WTC11 (cell line): ENCODE measurements at regions not wholly inside any gene's neighbourhood (a gene's known extent, or its start where the extent isn't known, plus 50 kb on each side); places are given as distances from the start of the nearest gene placed in this dataset.
A peak's percentile ranks its signal among the peaks of the same experiment; 100 is the strongest.

Source experiments
- ATAC-seq: fragments of 200-7000 bp; cut with Tn5 transposase; 2 replicates; pipeline ENCODE4 v1.10.0; 2021; ENCODE audit warnings: mild to moderate bottlenecking, moderate library complexity
- CTCF ChIA-PET: fragments of 300-600 bp; sonication (Branson Sonifier 250); formaldehyde crosslinking; loops from one replicate; lab custom pipeline; 2021; ENCODE audit warnings: antibody characterized with exemption; lab: Charles Lee
- POLR2A ChIA-PET: fragments of 350-600 bp; sonication (Branson Sonifier 250); formaldehyde crosslinking; loops from one replicate; lab custom pipeline; 2021; ENCODE audit warnings: antibody characterized with exemption; lab: Charles Lee
- DNase-seq: peaks from one replicate; pipeline ENCODE4 v3.0.0; 2021; ENCODE audit warnings: low spot score
- H3K27ac Mint-ChIP-seq: 2 replicates; pipeline ENCODE4 v1.8.0; 2021; ENCODE audit warnings: mixed read lengths
- H3K27me3 Mint-ChIP-seq: 2 replicates; pipeline ENCODE4 v1.8.0; 2021; ENCODE audit warnings: low read depth, mild to moderate bottlenecking, moderate library complexity, mixed read lengths
- H3K36me3 Mint-ChIP-seq: 2 replicates; pipeline ENCODE4 v1.8.0; 2021; ENCODE audit warnings: mixed read lengths
- H3K4me1 Mint-ChIP-seq: 2 replicates; pipeline ENCODE4 v1.8.0; 2022; ENCODE audit warnings: mixed read lengths
- H3K4me3 Mint-ChIP-seq: 2 replicates; pipeline ENCODE4 v1.8.0; 2021; ENCODE audit warnings: mild to moderate bottlenecking, moderate library complexity, mixed read lengths
- H3K9me3 Mint-ChIP-seq: 2 replicates; pipeline ENCODE4 v1.8.0; 2021; ENCODE audit warnings: mixed read lengths
- ATF1 ChIP-seq: sonication (generic); formaldehyde crosslinking; IDR thresholded peaks from 2 replicates; pipeline ENCODE4 v1.8.1; 2023; ENCODE audit warnings: mild to moderate bottlenecking, moderate library complexity, missing genetic modification reagents
- CREB1 ChIP-seq: sonication (generic); formaldehyde crosslinking; IDR thresholded peaks from 2 replicates; pipeline ENCODE4 v1.8.0; 2023; ENCODE audit warnings: mild to moderate bottlenecking, missing genetic modification reagents
- E2F4 ChIP-seq: sonication (generic); formaldehyde crosslinking; IDR thresholded peaks from 2 replicates; pipeline ENCODE4 v1.8.1; 2022; ENCODE audit warnings: low read depth, mild to moderate bottlenecking, moderate library complexity, missing genetic modification reagents, borderline replicate concordance
- EMX1 ChIP-seq: fragments of 250-450 bp; sonication (Bioruptor Pico); IDR thresholded peaks from 2 replicates; pipeline ENCODE4 v1.8.0; 2021; ENCODE audit warnings: mild to moderate bottlenecking
- FOXK1 ChIP-seq: sonication (generic); formaldehyde crosslinking; IDR thresholded peaks from 2 replicates; pipeline ENCODE4 v1.8.0; 2022; ENCODE audit warnings: mild to moderate bottlenecking, moderate library complexity, missing genetic modification reagents
- GABPB1 ChIP-seq: sonication (generic); formaldehyde crosslinking; IDR thresholded peaks from 2 replicates; pipeline ENCODE4 v1.8.1; 2023; ENCODE audit warnings: mild to moderate bottlenecking, missing genetic modification reagents
- GTF2I ChIP-seq: fragments of 250-450 bp; sonication (Bioruptor Pico); conservative IDR thresholded peaks from 2 replicates; pipeline ENCODE4 v1.4.0; 2021; ENCODE audit warnings: mild to moderate bottlenecking
- HMGA2 ChIP-seq: fragments of 250-450 bp; sonication (Bioruptor Pico); IDR thresholded peaks from 2 replicates; pipeline ENCODE4 v1.4.0; 2021; ENCODE audit warnings: mild to moderate bottlenecking, moderate library complexity
- HMGXB4 ChIP-seq: sonication (generic); formaldehyde crosslinking; IDR thresholded peaks from 2 replicates; pipeline ENCODE4 v1.8.1; 2023; ENCODE audit warnings: mild to moderate bottlenecking, moderate library complexity, missing genetic modification reagents
- IRF1 ChIP-seq: sonication (generic); formaldehyde crosslinking; IDR thresholded peaks from 2 replicates; pipeline ENCODE4 v1.8.0; 2023; ENCODE audit warnings: missing genetic modification reagents
- IRF2 ChIP-seq: sonication (generic); formaldehyde crosslinking; IDR thresholded peaks from 2 replicates; pipeline ENCODE4 v1.8.0; 2022; ENCODE audit warnings: low read depth, missing genetic modification reagents, borderline replicate concordance
- MXD4 ChIP-seq: fragments of 250-450 bp; sonication (Bioruptor Pico); IDR thresholded peaks from 2 replicates; pipeline ENCODE4 v1.8.0; 2021; ENCODE audit warnings: mild to moderate bottlenecking, moderate library complexity, borderline replicate concordance
- NFATC4 ChIP-seq: fragments of 250-450 bp; sonication (Bioruptor Pico); IDR thresholded peaks from 2 replicates; pipeline ENCODE4 v1.9.0; 2021; ENCODE audit warnings: mild to moderate bottlenecking
- NFE2L1 ChIP-seq: sonication (generic); formaldehyde crosslinking; IDR thresholded peaks from 2 replicates; pipeline ENCODE4 v1.8.1; 2023; ENCODE audit warnings: missing genetic modification reagents
- NR1H2 ChIP-seq: sonication (generic); formaldehyde crosslinking; IDR thresholded peaks from 2 replicates; pipeline ENCODE4 v1.9.0; 2021; ENCODE audit warnings: mild to moderate bottlenecking, moderate library complexity, missing genetic modification reagents
- NR3C1 ChIP-seq: sonication (generic); formaldehyde crosslinking; conservative IDR thresholded peaks from 2 replicates; pipeline ENCODE4 v1.8.1; 2023; ENCODE audit warnings: low read depth, mild to moderate bottlenecking, missing genetic modification reagents
- OVOL2 ChIP-seq: fragments of 250-450 bp; sonication (Bioruptor Pico); IDR thresholded peaks from 2 replicates; pipeline ENCODE4 v1.9.0; 2021; ENCODE audit warnings: mild to moderate bottlenecking, borderline replicate concordance
- RORB ChIP-seq: fragments of 250-450 bp; sonication (Bioruptor Pico); IDR thresholded peaks from 2 replicates; pipeline ENCODE4 v1.9.0; 2021; ENCODE audit warnings: mild to moderate bottlenecking
- SMAD3 ChIP-seq: sonication (generic); formaldehyde crosslinking; IDR thresholded peaks from 2 replicates; pipeline ENCODE4 v1.8.0; 2022; ENCODE audit warnings: missing genetic modification reagents, mild to moderate bottlenecking, borderline replicate concordance
- SOX15 ChIP-seq: fragments of 250-450 bp; sonication (Bioruptor Pico); IDR thresholded peaks from 2 replicates; pipeline ENCODE4 v1.9.0; 2021; ENCODE audit warnings: mild to moderate bottlenecking
- TCF7 ChIP-seq: sonication (generic); formaldehyde crosslinking; IDR thresholded peaks from 2 replicates; pipeline ENCODE4 v1.8.0; 2022; ENCODE audit warnings: mild to moderate bottlenecking, low read depth, missing genetic modification reagents, moderate library complexity
- ZMAT4 ChIP-seq: fragments of 250-450 bp; sonication (Bioruptor Pico); IDR thresholded peaks from 2 replicates; pipeline ENCODE4 v1.9.0; 2021; ENCODE audit warnings: mild to moderate bottlenecking
- ZNF121 ChIP-seq: sonication (generic); formaldehyde crosslinking; IDR thresholded peaks from 2 replicates; pipeline ENCODE4 v1.8.0; 2023; ENCODE audit warnings: missing genetic modification reagents
- ZNF138 ChIP-seq: sonication (generic); formaldehyde crosslinking; conservative IDR thresholded peaks from 2 replicates; pipeline ENCODE4 v1.8.1; 2022; ENCODE audit warnings: mild to moderate bottlenecking, moderate library complexity, missing genetic modification reagents
- ZNF219 ChIP-seq: sonication (generic); formaldehyde crosslinking; IDR thresholded peaks from 2 replicates; pipeline ENCODE4 v1.8.0; 2023; ENCODE audit warnings: missing genetic modification reagents, mild to moderate bottlenecking, borderline replicate concordance
- ZNF263 ChIP-seq: sonication (generic); formaldehyde crosslinking; IDR thresholded peaks from 2 replicates; pipeline ENCODE4 v1.8.1; 2022; ENCODE audit warnings: low read depth, mild to moderate bottlenecking, moderate library complexity, missing genetic modification reagents
- ZNF317 ChIP-seq: sonication (generic); formaldehyde crosslinking; IDR thresholded peaks from 2 replicates; pipeline ENCODE4 v1.8.1; 2023; ENCODE audit warnings: low read depth, mild to moderate bottlenecking, moderate library complexity, missing genetic modification reagents, borderline replicate concordance
- ZNF396 ChIP-seq: fragments of 250-450 bp; sonication (Bioruptor Pico); IDR thresholded peaks from 2 replicates; pipeline ENCODE4 v1.8.0; 2021; ENCODE audit warnings: mild to moderate bottlenecking, moderate library complexity, borderline replicate concordance
- ZNF423 ChIP-seq: fragments of 250-450 bp; sonication (Bioruptor Pico); IDR thresholded peaks from 2 replicates; pipeline ENCODE4 v2.1.2; 2022; ENCODE audit warnings: mild to moderate bottlenecking, moderate library complexity
- TF ChIP-seq, protein P1 (sequence below): sonication (generic); formaldehyde crosslinking; IDR thresholded peaks from 2 replicates; pipeline ENCODE4 v1.8.0; 2023; ENCODE audit warnings: mild to moderate bottlenecking, missing genetic modification reagents

- no peak for ATAC-seq
- CTCF ChIA-PET = no interaction called here
These were observed 101.5 kb downstream of the VAPA start for GRCh38 chr18:10015288-10015701.

DNA sequence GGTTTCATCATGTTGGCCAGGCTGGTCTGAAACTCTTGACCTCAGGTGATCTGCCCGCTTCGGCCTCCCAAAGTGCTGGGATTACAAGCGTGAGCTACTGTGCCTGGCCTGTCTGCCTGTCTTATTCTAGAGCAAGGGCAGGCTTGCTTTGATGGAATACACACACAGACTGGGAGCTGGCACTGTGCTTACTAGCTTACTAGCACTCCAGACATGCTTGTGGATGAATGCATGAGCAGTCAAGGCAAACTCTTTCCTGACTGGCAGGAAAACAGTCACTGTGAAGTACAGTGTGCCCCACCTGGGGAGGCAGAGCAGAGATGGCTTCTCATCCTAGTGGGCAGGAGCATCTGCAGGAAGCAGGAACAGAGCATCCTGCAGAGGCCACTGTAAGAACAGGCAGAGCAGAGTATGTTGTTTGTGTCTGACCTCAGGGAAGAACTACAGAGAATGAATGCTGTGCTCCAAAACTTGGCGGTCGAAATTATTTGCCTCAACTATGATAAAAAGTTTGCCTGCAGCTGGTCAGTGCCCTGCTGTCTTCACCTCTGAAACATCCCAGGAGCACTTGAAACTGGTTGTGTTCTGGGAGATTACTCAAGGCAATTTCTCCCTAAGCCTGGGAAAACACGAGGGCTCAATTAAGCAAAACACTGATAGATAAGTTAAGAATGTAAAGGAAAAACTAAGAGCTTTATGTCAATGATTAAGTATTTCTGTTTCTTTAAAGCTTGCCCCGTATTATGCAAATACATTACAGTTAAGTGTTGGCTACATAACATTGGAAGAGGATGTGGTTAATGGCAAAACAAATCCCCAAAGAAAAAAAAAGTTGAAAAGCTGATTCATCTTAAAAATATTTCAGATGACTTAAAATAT, 102.4 kb downstream of the VAPA start:
- TF ChIP-seq IRF2 (CRISPR knock-in tag) = no peak
- no peak for TF ChIP-seq ZNF138 (CRISPR knock-in tag)
- TF ChIP-seq TCF7 (CRISPR knock-in tag) = no peak
- no peak for TF ChIP-seq ZNF423 (CRISPR knock-in tag)
- no peak for TF ChIP-seq EMX1
- no peak for TF ChIP-seq FOXK1 (CRISPR knock-in tag)
- no peak for TF ChIP-seq ZMAT4 (CRISPR knock-in tag)
- TF ChIP-seq, protein P1, sequence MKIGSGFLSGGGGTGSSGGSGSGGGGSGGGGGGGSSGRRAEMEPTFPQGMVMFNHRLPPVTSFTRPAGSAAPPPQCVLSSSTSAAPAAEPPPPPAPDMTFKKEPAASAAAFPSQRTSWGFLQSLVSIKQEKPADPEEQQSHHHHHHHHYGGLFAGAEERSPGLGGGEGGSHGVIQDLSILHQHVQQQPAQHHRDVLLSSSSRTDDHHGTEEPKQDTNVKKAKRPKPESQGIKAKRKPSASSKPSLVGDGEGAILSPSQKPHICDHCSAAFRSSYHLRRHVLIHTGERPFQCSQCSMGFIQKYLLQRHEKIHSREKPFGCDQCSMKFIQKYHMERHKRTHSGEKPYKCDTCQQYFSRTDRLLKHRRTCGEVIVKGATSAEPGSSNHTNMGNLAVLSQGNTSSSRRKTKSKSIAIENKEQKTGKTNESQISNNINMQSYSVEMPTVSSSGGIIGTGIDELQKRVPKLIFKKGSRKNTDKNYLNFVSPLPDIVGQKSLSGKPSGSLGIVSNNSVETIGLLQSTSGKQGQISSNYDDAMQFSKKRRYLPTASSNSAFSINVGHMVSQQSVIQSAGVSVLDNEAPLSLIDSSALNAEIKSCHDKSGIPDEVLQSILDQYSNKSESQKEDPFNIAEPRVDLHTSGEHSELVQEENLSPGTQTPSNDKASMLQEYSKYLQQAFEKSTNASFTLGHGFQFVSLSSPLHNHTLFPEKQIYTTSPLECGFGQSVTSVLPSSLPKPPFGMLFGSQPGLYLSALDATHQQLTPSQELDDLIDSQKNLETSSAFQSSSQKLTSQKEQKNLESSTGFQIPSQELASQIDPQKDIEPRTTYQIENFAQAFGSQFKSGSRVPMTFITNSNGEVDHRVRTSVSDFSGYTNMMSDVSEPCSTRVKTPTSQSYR (CRISPR knock-in tag) = no peak
- TF ChIP-seq RORB = no peak
- TF ChIP-seq SMAD3 (CRISPR knock-in tag) = no peak
- no peak for TF ChIP-seq MXD4
- TF ChIP-seq NR3C1 (CRISPR knock-in tag) = no peak
- TF ChIP-seq NFE2L1 (CRISPR knock-in tag) = no peak
- TF ChIP-seq E2F4 (CRISPR knock-in tag) = no peak
- TF ChIP-seq ZNF396 (CRISPR knock-in tag) = no peak
- no peak for TF ChIP-seq SOX15 (CRISPR knock-in tag)
- no peak for TF ChIP-seq HMGXB4 (CRISPR knock-in tag)
- TF ChIP-seq IRF1 (CRISPR knock-in tag) = no peak
- no peak for DNase-seq
- ChIA-PET POLR2A (interaction anchor here (0.6 kb wide), 1 partner anchor 704 kb away, joined by 3 read pairs; no protein-coding TSS in a partner anchor), CTCF (interaction anchor here (0.7 kb wide), 1 partner anchor 16 kb away, joined by 3 read pairs; no protein-coding TSS in a partner anchor)
- peaks cover 5% of the 10 kb centered on the region for H3K4me1 Mint-ChIP-seq
- ATAC-seq = peak; percentile 76
- no peak overlapping the region for H3K27ac Mint-ChIP-seq
- no peaks in the 10 kb centered on the region for H3K36me3 Mint-ChIP-seq
- H3K9me3 Mint-ChIP-seq = no peaks in the 10 kb centered on the region
- no peaks in the 10 kb centered on the region for H3K27me3 Mint-ChIP-seq
- no peak overlapping the region for H3K4me3 Mint-ChIP-seq

More at GRCh38 chr18:10015288-10015701, 101.5 kb downstream of the VAPA start:
- no peak overlapping the region for H3K27ac Mint-ChIP-seq
- no peaks in the 10 kb centered on the region for H3K9me3 Mint-ChIP-seq
- TF ChIP-seq GTF2I = no peak
- no peak for TF ChIP-seq OVOL2
- TF ChIP-seq ZNF138 (CRISPR knock-in tag) = no peak
- no peak for TF ChIP-seq NR1H2 (CRISPR knock-in tag)
- no peak for TF ChIP-seq MXD4
- no peak for TF ChIP-seq ATF1 (CRISPR knock-in tag)
- no peak for TF ChIP-seq GABPB1 (CRISPR knock-in tag)
- TF ChIP-seq ZNF263 (CRISPR knock-in tag) = no peak
- TF ChIP-seq HMGA2 (CRISPR knock-in tag) = no peak
- no peak for TF ChIP-seq NFATC4
- no peak for TF ChIP-seq ZNF317 (CRISPR knock-in tag)
- no peak for TF ChIP-seq SMAD3 (CRISPR knock-in tag)
- TF ChIP-seq CREB1 (CRISPR knock-in tag) = no peak
- TF ChIP-seq ZNF396 (CRISPR knock-in tag) = no peak
- no peak for TF ChIP-seq ZNF121 (CRISPR knock-in tag)
- no peak for TF ChIP-seq ZNF423 (CRISPR knock-in tag)
- TF ChIP-seq IRF1 (CRISPR knock-in tag) = no peak
- TF ChIP-seq ZMAT4 (CRISPR knock-in tag) = no peak
- TF ChIP-seq ZNF219 = no peak
- H3K4me1 Mint-ChIP-seq = peaks cover 5% of the 10 kb centered on the region
- no peak overlapping the region for H3K4me3 Mint-ChIP-seq
- no peaks in the 10 kb centered on the region for H3K27me3 Mint-ChIP-seq
- POLR2A ChIA-PET = no interaction called here
- no peak for DNase-seq
- no peaks in the 10 kb centered on the region for H3K36me3 Mint-ChIP-seq
